ENCODE measurements at regions not wholly inside any gene's neighbourhood (a gene's known extent, or its start where the extent isn't known, plus 50 kb on each side); places are given as distances from the start of the nearest gene placed in this dataset.
"Not testable (repeated sequence)": the region's sequence is repeated elsewhere in the genome, so short reads cannot be mapped to it uniquely, and the experiment has no call there.

DNA sequence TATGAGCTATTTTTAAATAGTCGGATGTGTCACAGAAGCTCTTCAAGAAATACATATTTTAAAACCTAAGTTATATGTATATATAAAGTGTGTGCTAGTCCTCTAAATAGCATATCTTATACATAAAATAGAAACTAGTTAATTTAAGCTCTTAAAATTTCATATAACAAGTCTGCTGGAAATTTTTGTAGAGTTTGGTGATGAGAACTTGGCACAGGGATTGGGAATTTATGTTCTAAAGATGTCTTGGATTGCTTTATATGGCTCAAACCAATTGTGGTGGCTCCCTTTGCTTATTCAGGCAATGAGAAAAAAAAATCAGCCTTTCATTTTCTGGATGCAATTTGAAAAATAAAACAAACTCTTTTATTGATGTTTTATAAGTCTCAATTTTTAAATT, 142.8 kb upstream of the KCNJ3 start:
- no peak for DNase-seq (ENCODE audit: low read depth)
- no peak for TF ChIP-seq CTCF (IDR thresholded peaks at IDR 0.05; ENCODE audit: insufficient read depth, low read depth, low read length, missing control alignments)
- no peak overlapping the region for H3K4me3 ChIP-seq (ENCODE audit: low read length)

DNA sequence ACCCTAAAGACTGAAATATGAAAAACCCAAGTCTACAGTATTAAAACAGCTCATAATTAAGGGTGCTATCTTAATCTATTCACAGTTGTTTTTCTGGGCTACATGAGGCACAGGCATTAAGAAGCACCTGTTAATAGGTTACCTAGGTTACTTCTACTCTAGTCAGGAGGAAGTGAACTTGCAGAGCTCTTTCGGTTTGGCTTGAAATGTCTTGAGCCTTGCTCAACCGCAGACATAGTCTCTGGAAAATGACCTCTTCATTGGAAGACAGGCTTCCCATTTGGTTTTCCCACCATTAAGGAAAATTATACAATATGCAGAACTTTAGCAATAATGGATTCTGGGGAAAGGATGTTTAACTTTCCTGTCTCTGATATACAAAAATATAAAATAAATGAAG, 142.3 kb upstream of the KCNJ3 start:
- no peak overlapping the region for H3K4me3 ChIP-seq (ENCODE audit: low read length)
- TF ChIP-seq CTCF (IDR thresholded peaks at IDR 0.05; ENCODE audit: insufficient read depth, low read depth, low read length, missing control alignments) = no peak
- DNase-seq (ENCODE audit: low read depth) = no peak

DNA sequence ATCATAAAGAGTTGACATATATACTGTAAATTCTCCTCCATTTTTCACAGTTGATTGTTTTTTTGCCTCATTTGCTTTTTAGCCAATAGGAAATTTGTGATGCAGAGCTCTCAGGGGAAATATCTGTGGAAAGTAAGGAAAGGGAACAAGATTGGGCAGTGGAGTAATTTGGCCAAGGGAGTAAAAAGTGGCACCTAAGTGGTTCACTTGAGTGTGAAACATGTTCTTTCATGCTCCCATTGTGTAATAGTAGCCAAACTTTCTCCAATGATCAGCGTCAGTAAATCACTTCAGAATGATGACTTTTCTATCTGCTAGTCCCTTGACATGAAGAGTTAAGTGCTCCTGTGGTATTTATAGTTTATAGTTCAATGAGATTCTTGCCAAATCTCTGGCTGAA, 141.9 kb upstream of the KCNJ3 start:
- TF ChIP-seq CTCF (IDR thresholded peaks at IDR 0.05; ENCODE audit: insufficient read depth, low read depth, low read length, missing control alignments) = no peak
- no peak overlapping the region for H3K4me3 ChIP-seq (ENCODE audit: low read length)
- peak; percentile 47 for DNase-seq (ENCODE audit: low read depth)

DNA sequence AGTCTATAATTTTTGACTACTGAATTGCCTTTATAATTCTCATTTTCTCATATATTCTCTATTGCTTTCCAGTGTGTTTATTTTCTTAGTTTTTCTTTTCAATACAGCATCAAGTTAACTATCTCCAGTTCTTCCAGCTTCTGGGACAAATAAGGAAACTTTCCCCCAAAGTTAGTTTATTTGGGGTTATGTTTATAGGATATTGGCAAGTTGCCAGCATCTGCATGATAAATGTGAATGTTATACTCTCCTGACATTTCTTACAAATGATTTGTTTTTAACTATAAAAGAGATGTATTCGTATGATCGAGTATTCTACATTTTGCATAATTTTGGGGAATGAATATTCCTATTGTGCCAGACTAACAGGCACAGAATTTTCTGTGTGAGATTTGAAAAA, 140.6 kb upstream of the KCNJ3 start:
- TF ChIP-seq CTCF (IDR thresholded peaks at IDR 0.05; ENCODE audit: insufficient read depth, low read depth, low read length, missing control alignments) = no peak
- no peak overlapping the region for H3K4me3 ChIP-seq (ENCODE audit: low read length)
- no peak for DNase-seq (ENCODE audit: low read depth)

GRCh38 chr2:154565433-154565832, 133.1 kb upstream of the KCNJ3 start:
- TF ChIP-seq CTCF (IDR thresholded peaks at IDR 0.05; ENCODE audit: insufficient read depth, low read depth, low read length, missing control alignments) = no peak
- no peak for DNase-seq (ENCODE audit: low read depth)
- H3K4me3 ChIP-seq (ENCODE audit: low read length) = no peak overlapping the region

DNA sequence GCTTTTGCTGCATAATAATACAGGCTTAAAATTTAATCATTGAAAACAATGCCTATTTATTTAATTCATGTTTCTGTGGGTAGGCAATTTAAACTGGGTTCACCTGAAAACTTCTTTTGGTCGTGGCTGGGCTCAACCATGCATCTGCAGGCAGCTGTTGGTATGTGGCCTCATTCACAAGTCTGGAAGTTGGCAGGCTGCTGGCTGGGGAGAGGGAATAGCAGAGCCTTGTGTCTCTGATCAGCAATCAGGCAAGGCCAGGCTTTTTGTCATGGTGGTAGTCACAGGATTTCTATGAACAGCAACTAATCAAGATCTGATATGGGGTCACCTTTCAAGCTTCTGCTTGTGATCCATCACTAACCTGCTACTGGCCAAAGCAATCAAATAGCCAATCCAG, 130.1 kb upstream of the KCNJ3 start:
- DNase-seq (ENCODE audit: low read depth) = no peak
- no peak overlapping the region for H3K4me3 ChIP-seq (ENCODE audit: low read length)
- no peak for TF ChIP-seq CTCF (IDR thresholded peaks at IDR 0.05; ENCODE audit: insufficient read depth, low read depth, low read length, missing control alignments)

DNA sequence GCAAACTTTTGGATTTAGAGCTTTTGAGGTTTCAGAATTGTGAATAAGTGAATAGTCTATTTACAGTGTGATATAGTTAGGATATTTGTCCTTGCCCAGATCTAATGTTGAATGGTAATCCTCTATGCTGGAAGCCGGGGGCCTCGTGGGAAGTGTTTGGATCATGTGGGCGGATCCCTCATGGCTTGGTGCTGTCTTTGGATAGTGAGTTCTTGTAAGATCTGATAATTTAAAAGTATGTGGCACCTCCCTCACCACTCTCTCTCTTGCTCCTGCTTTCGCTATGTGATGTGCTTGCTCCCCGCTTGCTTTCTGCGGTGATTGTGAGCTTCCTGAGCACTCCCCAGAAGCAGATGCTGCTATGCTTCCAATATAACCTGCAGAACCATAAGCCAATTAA, 128.0 kb upstream of the KCNJ3 start:
- H3K4me3 ChIP-seq (ENCODE audit: low read length) = no peak overlapping the region

DNA sequence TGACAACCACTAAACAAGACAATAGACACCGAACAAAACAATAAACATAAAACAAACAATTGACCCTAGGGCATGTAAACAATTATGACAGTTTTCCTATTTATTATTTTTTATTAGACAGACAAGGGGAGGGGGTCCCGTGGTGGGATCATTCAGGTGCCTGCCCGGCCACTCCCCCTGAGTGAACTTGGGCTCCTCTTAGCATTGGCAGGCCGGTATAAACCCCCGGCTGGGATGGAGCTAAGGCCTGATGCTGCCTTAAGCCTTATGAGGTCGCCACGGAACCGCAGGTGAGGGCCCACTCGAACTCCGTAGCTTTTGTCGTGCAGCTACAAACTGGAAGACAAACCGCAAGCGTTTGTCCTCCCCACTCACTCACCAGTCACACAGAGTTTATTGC, 121.8 kb upstream of the KCNJ3 start:
- not testable (repeated sequence) for H3K4me3 ChIP-seq (ENCODE audit: low read length); DNase-seq (ENCODE audit: low read depth)

More for the DNA sequence above, 128.0 kb upstream of the KCNJ3 start:
- no peak for DNase-seq (ENCODE audit: low read depth)
- TF ChIP-seq CTCF (IDR thresholded peaks at IDR 0.05; ENCODE audit: insufficient read depth, low read depth, low read length, missing control alignments) = no peak
